ENCODE measurements at regions not wholly inside any gene's neighbourhood (a gene's known extent, or its start where the extent isn't known, plus 50 kb on each side); places are given as distances from the start of the nearest gene placed in this dataset.
"Not testable (repeated sequence)": the region's sequence is repeated elsewhere in the genome, so short reads cannot be mapped to it uniquely, and the experiment has no call there.

- not testable (repeated sequence) for DNase-seq (ENCODE audit: low read depth in 4 of 4, low spot score in 2 of 4)
Observed at GRCh38 chr9:87041553-87042235, 94.4 kb upstream of the GAS1 start.

- DNase-seq (ENCODE audit: low read depth in 4 of 4, low spot score in 2 of 4) = not testable (repeated sequence)
Observed at GRCh38 chr9:87049929-87050608, 102.8 kb upstream of the GAS1 start.

- no peak for DNase-seq (ENCODE audit: low read depth in 4 of 4, low spot score in 2 of 4)
Observed at GRCh38 chr9:87054999-87055686, 107.8 kb upstream of the GAS1 start.

GRCh38 chr9:87059772-87060171, 112.5 kb upstream of the GAS1 start:
- DNase-seq (ENCODE audit: low read depth in 4 of 4, low spot score in 2 of 4) = no peak

GRCh38 chr9:87062746-87063145, 115.4 kb upstream of the GAS1 start:
- no peak for DNase-seq (ENCODE audit: low read depth in 4 of 4, low spot score in 2 of 4)

- DNase-seq (ENCODE audit: low read depth in 4 of 4, low spot score in 2 of 4) = no peak
Observed at GRCh38 chr9:87063246-87063645, 115.9 kb upstream of the GAS1 start.

GRCh38 chr9:87063871-87064270, 116.6 kb upstream of the GAS1 start:
- no peak for DNase-seq (ENCODE audit: low read depth in 4 of 4, low spot score in 2 of 4)

- DNase-seq (ENCODE audit: low read depth in 4 of 4, low spot score in 2 of 4) = no peak
Observed at GRCh38 chr9:87064311-87064710, 117.0 kb upstream of the GAS1 start.

GRCh38 chr9:87065981-87066380, 118.7 kb upstream of the GAS1 start:
- DNase-seq (ENCODE audit: low read depth in 4 of 4, low spot score in 2 of 4) = no peak

GRCh38 chr9:87067426-87067825, 120.1 kb upstream of the GAS1 start:
- DNase-seq (ENCODE audit: low read depth in 4 of 4, low spot score in 2 of 4) = no peak

- no peak for DNase-seq (ENCODE audit: low read depth in 4 of 4, low spot score in 2 of 4)
Observed at GRCh38 chr9:87068177-87068840, 121.0 kb upstream of the GAS1 start.

GRCh38 chr9:87069690-87070089, 122.4 kb upstream of the GAS1 start:
- DNase-seq (ENCODE audit: low read depth in 4 of 4, low spot score in 2 of 4) = no peak

GRCh38 chr9:87070336-87070735, 123.0 kb upstream of the GAS1 start:
- DNase-seq (ENCODE audit: low read depth in 4 of 4, low spot score in 2 of 4) = no peak

GRCh38 chr9:87071473-87071872, 124.2 kb upstream of the GAS1 start:
- no peak for DNase-seq (ENCODE audit: low read depth in 4 of 4, low spot score in 2 of 4)

- DNase-seq (ENCODE audit: low read depth in 4 of 4, low spot score in 2 of 4) = no peak
Observed at GRCh38 chr9:87073692-87074091, 126.4 kb upstream of the GAS1 start.

GRCh38 chr9:87075537-87075936, 128.2 kb upstream of the GAS1 start:
- no peak for DNase-seq (ENCODE audit: low read depth in 4 of 4, low spot score in 2 of 4)

- no peak for DNase-seq (ENCODE audit: low read depth in 4 of 4, low spot score in 2 of 4)
Observed at GRCh38 chr9:87076825-87077224, 129.5 kb upstream of the GAS1 start.

- no peak for DNase-seq (ENCODE audit: low read depth in 4 of 4, low spot score in 2 of 4)
Observed at GRCh38 chr9:87077986-87078385, 130.7 kb upstream of the GAS1 start.

GRCh38 chr9:87080512-87081264, 133.4 kb upstream of the GAS1 start:
- no peak for DNase-seq (ENCODE audit: low read depth in 4 of 4, low spot score in 2 of 4)

GRCh38 chr9:87081503-87081902, 134.2 kb upstream of the GAS1 start:
- DNase-seq (ENCODE audit: low read depth in 4 of 4, low spot score in 2 of 4) = no peak

GRCh38 chr9:87083986-87084385, 136.7 kb upstream of the GAS1 start:
- DNase-seq (ENCODE audit: low read depth in 4 of 4, low spot score in 2 of 4) = no peak
